A549 (cell line): ENCODE measurements at regions not wholly inside any gene's neighbourhood (a gene's known extent, or its start where the extent isn't known, plus 50 kb on each side); places are given as distances from the start of the nearest gene placed in this dataset.

Experiments used
- FOSL2 ChIP-seq, 2 experiments: fragments of 450-650 bp in 1 of 2; fragments of >200 bp in 1 of 2; sonication (Bioruptor Twin) in 1 of 2; formaldehyde crosslinking; IDR thresholded peaks; 2 replicates each; pipeline versions ENCODE4 v1.5.0 to v1.6.1; 2016 to 2020; ENCODE audit warnings: mild to moderate bottlenecking in 1 of 2, moderate library complexity in 1 of 2
- HDAC2 ChIP-seq: fragments of 200-600 bp; sonication (generic); IDR thresholded peaks from 2 replicates; pipeline ENCODE4 v1.6.1; 2016
- JUN ChIP-seq, 2 experiments: fragments of >200 bp; sonication (Bioruptor Twin); formaldehyde crosslinking; IDR thresholded peaks; 2 replicates in 1 of 2; 3 replicates in 1 of 2; pipeline ENCODE4 v1.6.1; 2016 to 2017
- POLR2A ChIP-seq: IDR thresholded peaks from 2 replicates; pipeline ENCODE4 v1.6.1; 2012; ENCODE audit warnings: mild to moderate bottlenecking, low read length
- RNF2 ChIP-seq: fragments of 200-600 bp; sonication (generic); IDR thresholded peaks from 2 replicates; pipeline ENCODE4 v1.6.1; 2016; ENCODE audit warnings: low read depth, mild to moderate bottlenecking, antibody characterized with exemption, moderate library complexity, borderline replicate concordance
- TF ChIP-seq, protein P1 (sequence below): fragments of >200 bp; sonication (Bioruptor Twin); formaldehyde crosslinking; IDR thresholded peaks from 3 replicates; pipeline ENCODE4 v1.5.1; 2016

DNA sequence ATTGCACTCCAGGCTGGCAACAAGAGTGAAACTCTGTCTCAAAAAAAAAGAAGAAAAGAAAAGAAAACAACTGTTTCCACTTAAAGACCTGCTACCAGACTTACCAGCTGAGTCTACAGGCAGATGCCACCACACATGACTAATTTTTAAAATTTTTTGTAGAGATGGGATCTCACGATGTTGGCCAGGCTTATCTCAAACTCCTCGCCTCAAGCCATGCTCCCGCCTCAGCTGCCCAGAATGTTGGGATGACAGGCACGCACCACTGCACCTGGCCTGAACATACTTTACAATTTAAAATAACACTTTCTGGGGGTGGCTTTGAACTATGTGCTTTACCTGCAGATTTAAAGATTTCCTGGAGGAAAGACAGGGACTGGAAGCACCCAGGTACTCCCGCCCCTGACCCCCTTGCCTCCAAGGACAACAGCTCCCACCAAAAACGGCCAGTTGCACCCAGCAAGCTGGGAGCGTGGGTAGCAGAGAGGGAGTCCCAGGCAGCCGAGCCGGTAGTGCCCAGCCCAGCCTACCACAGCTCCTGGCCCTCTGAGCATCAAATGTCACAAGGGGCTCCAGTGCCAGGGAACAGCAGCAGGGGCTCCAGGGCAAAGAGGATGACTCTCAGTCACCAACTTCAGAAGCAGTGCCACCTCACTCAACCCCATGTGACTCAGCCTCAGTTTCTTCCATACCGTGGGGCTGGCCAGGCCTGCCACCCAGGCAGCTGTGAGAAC lies 262.9 kb downstream of the PARN start:
- TF ChIP-seq HDAC2 (no peak), POLR2A (no peak), RNF2 (no peak), JUN (IDR thresholded peaks at IDR 0.05) (no peak), FOSL2 (IDR thresholded peaks at IDR 0.05) (no peak), FOSL2 (CRISPR knock-in tag; IDR thresholded peaks at IDR 0.05) (no peak)
- TF ChIP-seq, protein P1, sequence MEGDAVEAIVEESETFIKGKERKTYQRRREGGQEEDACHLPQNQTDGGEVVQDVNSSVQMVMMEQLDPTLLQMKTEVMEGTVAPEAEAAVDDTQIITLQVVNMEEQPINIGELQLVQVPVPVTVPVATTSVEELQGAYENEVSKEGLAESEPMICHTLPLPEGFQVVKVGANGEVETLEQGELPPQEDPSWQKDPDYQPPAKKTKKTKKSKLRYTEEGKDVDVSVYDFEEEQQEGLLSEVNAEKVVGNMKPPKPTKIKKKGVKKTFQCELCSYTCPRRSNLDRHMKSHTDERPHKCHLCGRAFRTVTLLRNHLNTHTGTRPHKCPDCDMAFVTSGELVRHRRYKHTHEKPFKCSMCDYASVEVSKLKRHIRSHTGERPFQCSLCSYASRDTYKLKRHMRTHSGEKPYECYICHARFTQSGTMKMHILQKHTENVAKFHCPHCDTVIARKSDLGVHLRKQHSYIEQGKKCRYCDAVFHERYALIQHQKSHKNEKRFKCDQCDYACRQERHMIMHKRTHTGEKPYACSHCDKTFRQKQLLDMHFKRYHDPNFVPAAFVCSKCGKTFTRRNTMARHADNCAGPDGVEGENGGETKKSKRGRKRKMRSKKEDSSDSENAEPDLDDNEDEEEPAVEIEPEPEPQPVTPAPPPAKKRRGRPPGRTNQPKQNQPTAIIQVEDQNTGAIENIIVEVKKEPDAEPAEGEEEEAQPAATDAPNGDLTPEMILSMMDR: no peak
